ENCODE measurements at regions not wholly inside any gene's neighbourhood (a gene's known extent, or its start where the extent isn't known, plus 50 kb on each side); places are given as distances from the start of the nearest gene placed in this dataset.

DNA sequence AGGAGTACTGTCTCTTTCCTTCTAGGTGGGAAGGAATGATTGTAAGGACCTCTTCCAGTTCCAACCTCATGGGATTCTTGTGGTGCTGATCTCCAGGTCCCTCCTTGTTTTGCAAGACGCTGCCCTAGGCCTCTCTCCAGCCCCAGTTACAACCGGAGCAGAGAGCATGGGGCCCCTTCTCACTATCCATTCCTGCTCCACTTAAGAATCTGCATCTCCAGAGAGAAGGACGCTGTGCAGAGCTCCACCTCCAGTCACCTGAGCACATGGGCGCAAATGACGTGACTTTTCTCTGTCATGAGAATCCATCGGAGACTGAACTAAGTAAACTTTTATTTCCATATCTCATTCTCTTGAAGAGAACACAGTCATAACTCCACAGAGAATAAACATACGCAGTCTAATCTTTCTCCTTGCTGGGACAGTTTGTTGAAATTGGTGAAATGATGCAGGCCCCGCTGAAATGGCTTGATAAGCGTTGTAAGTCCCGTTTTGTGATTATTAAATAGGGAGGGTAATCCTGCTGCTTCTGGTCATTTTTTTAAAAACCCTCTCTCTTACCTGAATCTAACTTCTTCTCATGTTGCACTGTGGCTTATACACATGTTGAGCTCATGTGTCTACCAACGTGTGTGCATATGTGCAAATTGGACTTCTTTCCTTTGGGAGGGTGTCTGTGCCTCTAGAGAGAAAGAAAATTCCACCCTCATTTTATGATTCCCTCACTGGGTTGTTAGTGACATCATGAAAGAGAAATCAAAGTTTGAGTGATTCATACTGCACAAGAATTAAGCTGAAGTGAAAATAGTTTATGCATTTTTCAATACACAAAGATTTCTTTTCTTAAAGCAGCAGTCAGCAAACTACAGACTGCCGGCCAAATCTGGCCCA is 133.2 kb upstream of the TBX20 start:
- Histone ChIP-seq H3K27me3 (ENCODE audit: control insufficient read depth in 2 of 2, insufficient read depth in 2 of 2, low read length in 2 of 2) (no peaks in the 10 kb centered on the region), H3K36me3 (ENCODE audit: control insufficient read depth in 2 of 2, extremely low read depth in 1 of 2, insufficient read depth in 2 of 2, low read length in 2 of 2) (no peaks in the 10 kb centered on the region), H2AFZ (ENCODE audit: low read depth, low read length) (no peak overlapping the region), H3K9ac (replicated peaks; ENCODE audit: extremely low read depth, insufficient read depth, low read length) (no peak overlapping the region), H4K20me1 (replicated peaks; ENCODE audit: control insufficient read depth, extremely low read depth, insufficient read depth, low read length) (no peaks in the 10 kb centered on the region), H3K27ac (ENCODE audit: insufficient read depth, low read depth, low read length) (no peak overlapping the region), H3K79me2 (ENCODE audit: control insufficient read depth, insufficient read depth, low read length) (no peaks in the 10 kb centered on the region), H3K9me1 (replicated peaks; ENCODE audit: control insufficient read depth, extremely low read depth, insufficient read depth, low read length) (no peaks in the 10 kb centered on the region), H3K9me3 (replicated peaks; ENCODE audit: control insufficient read depth, insufficient read depth, low read length) (no peaks in the 10 kb centered on the region), H3K4me1 (ENCODE audit: control insufficient read depth, extremely low read depth, insufficient read depth, low read length) (no peaks in the 10 kb centered on the region), H3K4me3 (replicated peaks in 1 of 3; ENCODE audit: insufficient read depth in 1 of 3, low read depth in 1 of 3, low read length in 3 of 3) (no peak overlapping the region), H3K4me2 (ENCODE audit: insufficient read depth, low read length) (no peak overlapping the region)
- dilution Hi-C loops (cut with MboI; ENCODE audit: extremely low pct_ligation_motif_present, low sequenced_read_pairs), result no loop called here
- no peak for FAIRE-seq
- ChIA-PET CTCF (no interaction called here), POLR2A (no interaction called here)
- intact Hi-C loops (cut with micrococcal nuclease), result no loop called here
- no TSS peak for BruUV-seq (replicated peaks)
- TF ChIP-seq FOS (IDR thresholded peaks at IDR 0.05; ENCODE audit: borderline replicate concordance, insufficient read depth, low read length), result no peak
- TF ChIP-seq, protein P1, sequence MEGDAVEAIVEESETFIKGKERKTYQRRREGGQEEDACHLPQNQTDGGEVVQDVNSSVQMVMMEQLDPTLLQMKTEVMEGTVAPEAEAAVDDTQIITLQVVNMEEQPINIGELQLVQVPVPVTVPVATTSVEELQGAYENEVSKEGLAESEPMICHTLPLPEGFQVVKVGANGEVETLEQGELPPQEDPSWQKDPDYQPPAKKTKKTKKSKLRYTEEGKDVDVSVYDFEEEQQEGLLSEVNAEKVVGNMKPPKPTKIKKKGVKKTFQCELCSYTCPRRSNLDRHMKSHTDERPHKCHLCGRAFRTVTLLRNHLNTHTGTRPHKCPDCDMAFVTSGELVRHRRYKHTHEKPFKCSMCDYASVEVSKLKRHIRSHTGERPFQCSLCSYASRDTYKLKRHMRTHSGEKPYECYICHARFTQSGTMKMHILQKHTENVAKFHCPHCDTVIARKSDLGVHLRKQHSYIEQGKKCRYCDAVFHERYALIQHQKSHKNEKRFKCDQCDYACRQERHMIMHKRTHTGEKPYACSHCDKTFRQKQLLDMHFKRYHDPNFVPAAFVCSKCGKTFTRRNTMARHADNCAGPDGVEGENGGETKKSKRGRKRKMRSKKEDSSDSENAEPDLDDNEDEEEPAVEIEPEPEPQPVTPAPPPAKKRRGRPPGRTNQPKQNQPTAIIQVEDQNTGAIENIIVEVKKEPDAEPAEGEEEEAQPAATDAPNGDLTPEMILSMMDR (IDR thresholded peaks at IDR 0.05; ENCODE audit: extremely low read depth in 1 of 2, insufficient read depth in 1 of 2, low read depth in 1 of 2, low read length in 2 of 2), result no peak
- TF ChIP-seq POLR2A (IDR thresholded peaks at IDR 0.05; ENCODE audit: low read depth, low read length), result no peak
- TF ChIP-seq GATA2 (IDR thresholded peaks at IDR 0.05; ENCODE audit: insufficient read depth, insufficient read length, low read depth, low read length), result no peak
- TF ChIP-seq EZH2 (IDR thresholded peaks at IDR 0.05; ENCODE audit: borderline replicate concordance, low read depth, low read length, severe bottlenecking), result no peak
- no peak for TF ChIP-seq MYC (IDR thresholded peaks at IDR 0.05; ENCODE audit: low read depth, low read length)
- no peak for TF ChIP-seq JUN (IDR thresholded peaks at IDR 0.05; ENCODE audit: borderline replicate concordance, insufficient read depth, insufficient read length, low read depth)
- TF ChIP-seq, protein P2, sequence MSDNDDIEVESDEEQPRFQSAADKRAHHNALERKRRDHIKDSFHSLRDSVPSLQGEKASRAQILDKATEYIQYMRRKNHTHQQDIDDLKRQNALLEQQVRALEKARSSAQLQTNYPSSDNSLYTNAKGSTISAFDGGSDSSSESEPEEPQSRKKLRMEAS (IDR thresholded peaks at IDR 0.05; ENCODE audit: insufficient read depth, insufficient read length), result no peak
- no peak for TF ChIP-seq POLR2AphosphoS5 (IDR thresholded peaks at IDR 0.05; ENCODE audit: insufficient read depth, low read depth, low read length)
- no peak for DNase-seq (ENCODE audit: low read depth, low spot score)
